Esophagus squamous epithelium (tissue), 5 donors: ENCODE measurements at regions not wholly inside any gene's neighbourhood (a gene's known extent, or its start where the extent isn't known, plus 50 kb on each side); places are given as distances from the start of the nearest gene placed in this dataset.

ENCODE experiments used
- DNase-seq: peaks from one replicate; lab custom pipeline; 2025; lab: John Stamatoyannopoulos, UW
- H3K27ac ChIP-seq, 4 donors: fragments of 200-600 bp; sonication (generic); one replicate each; pipeline ENCODE4 v1.5.1; 2016 to 2019; ENCODE audit warnings: mild to moderate bottlenecking in 1 of 4
- H3K27me3 ChIP-seq, 4 donors: fragments of 200-600 bp; sonication (generic); 1 replicate in 3 of 4; 2 replicates in 1 of 4; pipeline versions ENCODE4 v1.5.1 to v1.6.0; 2017 to 2021; ENCODE audit warnings: antibody characterized with exemption in 1 of 4
- H3K36me3 ChIP-seq, 3 donors: fragments of 200-600 bp; sonication (generic); one replicate each; pipeline ENCODE4 v1.5.1; 2016 to 2019
- H3K4me1 ChIP-seq, 3 donors: fragments of 200-600 bp; sonication (generic); one replicate each; pipeline ENCODE4 v1.5.1; 2017 to 2019
- H3K4me3 ChIP-seq, 4 donors: fragments of 200-600 bp; sonication (generic); 1 replicate in 3 of 4; 2 replicates in 1 of 4; pipeline ENCODE4 v1.5.1; 2016 to 2019; ENCODE audit warnings: mild to moderate bottlenecking in 2 of 4, moderate library complexity in 1 of 4
- H3K9me3 ChIP-seq, 3 donors: fragments of 200-600 bp; sonication (generic); one replicate each; pipeline ENCODE4 v1.5.1; 2016 to 2019
- CTCF ChIP-seq, 6 experiments: fragments of 450-650 bp in 4 of 6; fragments of 200-600 bp in 2 of 6; sonication (generic) in 2 of 6; IDR thresholded peaks; one replicate each; pipeline ENCODE4 v1.5.1; 2016 to 2019; ENCODE audit warnings: antibody characterized with exemption in 6 of 6, mild to moderate bottlenecking in 4 of 6, moderate library complexity in 4 of 6
- POLR2A ChIP-seq, 4 donors: fragments of 450-650 bp; IDR thresholded peaks; one replicate each; pipeline ENCODE4 v1.6.1; 2017; ENCODE audit warnings: antibody characterized with exemption in 4 of 4, mild to moderate bottlenecking in 4 of 4, moderate library complexity in 3 of 4
- WGBS, 2 donors: methylation state at CpG; one replicate each; pipeline ENCODE4 v1.1.5; 2018; 5-methylcytosine and 5-hydroxymethylcytosine counted together
- intact Hi-C: fragments of 100-400 bp; cut with DNase I; formaldehyde crosslinking; loops from one replicate; pipeline ENCODE4 v1.15.0; 2022
- donor health status: DM: yes; HTN: yes; CAD: no.

GRCh38 chr5:98402130-98402529, 371.3 kb upstream of the RGMB start:
- H3K27me3 ChIP-seq, result no peaks in the 10 kb centered on the region
- TF ChIP-seq POLR2A (IDR thresholded peaks at IDR 0.05) (no peak), CTCF (IDR thresholded peaks at IDR 0.05) (no peak)
- H3K27ac ChIP-seq, result no peak overlapping the region
- no peak overlapping the region for H3K4me3 ChIP-seq
- intact Hi-C loops, result no loop called here
- DNase-seq, result no peak
- H3K36me3 ChIP-seq, result no peaks in the 10 kb centered on the region
- no peaks in the 10 kb centered on the region for H3K4me1 ChIP-seq
- no peaks in the 10 kb centered on the region for H3K9me3 ChIP-seq

GRCh38 chr5:98403131-98403530, 370.3 kb upstream of the RGMB start:
- no peak for DNase-seq
- intact Hi-C loops, result no loop called here
- no peak overlapping the region for H3K27ac ChIP-seq
- H3K36me3 ChIP-seq, result no peaks in the 10 kb centered on the region
- 17 to 59% methylated on average over 1 of the region's 1 CpG for WGBS, 2 donors
- no peaks in the 10 kb centered on the region for H3K27me3 ChIP-seq
- no peaks in the 10 kb centered on the region for H3K4me1 ChIP-seq
- no peaks in the 10 kb centered on the region for H3K9me3 ChIP-seq
- TF ChIP-seq POLR2A (IDR thresholded peaks at IDR 0.05) (no peak), CTCF (IDR thresholded peaks at IDR 0.05) (no peak)
- no peak overlapping the region for H3K4me3 ChIP-seq

GRCh38 chr5:98414938-98415337, 358.5 kb upstream of the RGMB start:
- H3K27ac ChIP-seq, result no peak overlapping the region
- TF ChIP-seq CTCF (IDR thresholded peaks at IDR 0.05) (no peak), POLR2A (IDR thresholded peaks at IDR 0.05) (no peak)
- no peaks in the 10 kb centered on the region for H3K9me3 ChIP-seq
- no peaks in the 10 kb centered on the region for H3K36me3 ChIP-seq
- no peak overlapping the region for H3K4me3 ChIP-seq
- H3K4me1 ChIP-seq, result no peaks in the 10 kb centered on the region
- H3K27me3 ChIP-seq, result no peaks in the 10 kb centered on the region
- no peak for DNase-seq
- intact Hi-C loops, result no loop called here

GRCh38 chr5:98415663-98416062, 357.8 kb upstream of the RGMB start:
- H3K36me3 ChIP-seq, result no peaks in the 10 kb centered on the region
- H3K9me3 ChIP-seq, result no peaks in the 10 kb centered on the region
- intact Hi-C loops, result no loop called here
- H3K27me3 ChIP-seq, result no peaks in the 10 kb centered on the region
- H3K4me3 ChIP-seq, result no peak overlapping the region
- TF ChIP-seq CTCF (IDR thresholded peaks at IDR 0.05), result no peak
- TF ChIP-seq POLR2A (IDR thresholded peaks at IDR 0.05), result no peak
- H3K27ac ChIP-seq, result no peak overlapping the region
- no peak for DNase-seq
- H3K4me1 ChIP-seq, result no peaks in the 10 kb centered on the region
- WGBS, 2 donors, result 93 to 100% methylated on average over 1 of the region's 1 CpG

GRCh38 chr5:98416541-98416940, 356.9 kb upstream of the RGMB start:
- no peak for TF ChIP-seq POLR2A (IDR thresholded peaks at IDR 0.05)
- no peak for TF ChIP-seq CTCF (IDR thresholded peaks at IDR 0.05)
- no peaks in the 10 kb centered on the region for H3K27me3 ChIP-seq
- H3K9me3 ChIP-seq, result no peaks in the 10 kb centered on the region
- no peak overlapping the region for H3K4me3 ChIP-seq
- DNase-seq, result no peak
- no peak overlapping the region for H3K27ac ChIP-seq
- H3K36me3 ChIP-seq, result no peaks in the 10 kb centered on the region
- intact Hi-C loops, result no loop called here
- H3K4me1 ChIP-seq, result no peaks in the 10 kb centered on the region
